H1 (cell line): ENCODE measurements at regions not wholly inside any gene's neighbourhood (a gene's known extent, or its start where the extent isn't known, plus 50 kb on each side); places are given as distances from the start of the nearest gene placed in this dataset.
A peak's percentile ranks its signal among the peaks of the same experiment; 100 is the strongest.

Experiments
- CTCF ChIA-PET: fragments of 300-600 bp; sonication (Branson Sonifier 250); formaldehyde crosslinking; loops from one replicate; lab custom pipeline; 2021; ENCODE audit not compliant: partially characterized antibody; lab: Charles Lee
- POLR2A ChIA-PET: fragments of 300-600 bp; sonication (Branson Sonifier 250); formaldehyde crosslinking; loops from one replicate; lab custom pipeline; 2021; ENCODE audit warnings: inconsistent platforms; ENCODE audit not compliant: partially characterized antibody; lab: Charles Lee
- DNase-seq, 2 experiments: peaks; one replicate each; pipeline versions ENCODE4 v3.0.0 to v3.0.0-alpha.2; 2010 to 2022; ENCODE audit warnings: low spot score in 2 of 2, low read depth in 1 of 2, mixed read lengths in 1 of 2
- FAIRE-seq: peaks from 2 replicates; lab custom pipeline; 2011; peaks lifted over from hg19 to GRCh38; lab: Jason Lieb, UNC
- H2AFZ ChIP-seq: 2 replicates; pipeline ENCODE4 v1.8.1; 2012; ENCODE audit warnings: low read length, inconsistent platforms
- H2AK5ac ChIP-seq: 2 replicates; pipeline ENCODE4 v1.6.1; 2013; ENCODE audit warnings: low read depth, low read length
- H2BK120ac ChIP-seq: replicated peaks from 2 replicates; pipeline ENCODE3; 2013; ENCODE audit warnings: low read depth, low read length, inconsistent platforms
- H2BK12ac ChIP-seq: 2 replicates; pipeline ENCODE4 v1.6.1; 2013; ENCODE audit warnings: low read depth, low read length
- H2BK15ac ChIP-seq: 2 replicates; pipeline ENCODE4 v1.6.1; 2013; ENCODE audit warnings: low read length
- H2BK20ac ChIP-seq: 2 replicates; pipeline ENCODE4 v1.6.1; 2013; ENCODE audit warnings: low read length
- H2BK5ac ChIP-seq: 2 replicates; pipeline ENCODE4 v1.6.1; 2013; ENCODE audit warnings: low read depth, low read length
- H3K14ac ChIP-seq: 2 replicates; pipeline ENCODE4 v1.6.1; 2013; ENCODE audit warnings: inconsistent platforms; ENCODE audit not compliant: insufficient read length
- H3K18ac ChIP-seq: 2 replicates; pipeline ENCODE4 v1.6.1; 2013; ENCODE audit warnings: low read length; ENCODE audit errors: extremely low read depth
- H3K23ac ChIP-seq: 2 replicates; pipeline ENCODE4 v1.6.1; 2013; ENCODE audit warnings: inconsistent platforms; ENCODE audit not compliant: insufficient read length
- H3K23me2 ChIP-seq: 2 replicates; pipeline ENCODE4 v1.6.1; 2013; ENCODE audit warnings: low read depth, low read length
- H3K27ac ChIP-seq: 2 replicates; pipeline ENCODE4 v1.6.1; 2011; ENCODE audit warnings: low read depth, low read length, inconsistent platforms
- H3K27me3 ChIP-seq, 4 experiments: replicated peaks in 1 of 4; 1 replicate in 1 of 4; 2 replicates in 3 of 4; pipeline versions ENCODE4 v1.6.1 to v1.8.1; 2011 to 2013; ENCODE audit warnings: low read length in 3 of 4, mild to moderate bottlenecking in 3 of 4, inconsistent platforms in 2 of 4, mixed read lengths in 2 of 4, moderate library complexity in 1 of 4; ENCODE audit not compliant: control insufficient read depth in 3 of 4, insufficient read depth in 3 of 4; ENCODE audit errors: extremely low read depth in 1 of 4
- H3K36me3 ChIP-seq, 4 experiments: 2 replicates each; pipeline versions ENCODE4 v1.6.1 to v1.8.1; 2011 to 2013; ENCODE audit warnings: mild to moderate bottlenecking in 4 of 4, low read length in 3 of 4, moderate library complexity in 2 of 4, control low read depth in 1 of 4, inconsistent platforms in 1 of 4; ENCODE audit not compliant: insufficient read depth in 4 of 4, control insufficient read depth in 2 of 4
- H3K4ac ChIP-seq: replicated peaks from 2 replicates; pipeline ENCODE3; 2013; ENCODE audit warnings: low read length, low read depth, mixed read lengths, inconsistent platforms; ENCODE audit not compliant: insufficient read length
- H3K4me1 ChIP-seq, 4 experiments: replicated peaks in 1 of 4; 1 replicate in 1 of 4; 2 replicates in 3 of 4; pipeline versions ENCODE4 v1.6.1 to v1.8.1; 2011 to 2013; ENCODE audit warnings: low read length in 3 of 4, inconsistent platforms in 2 of 4, mixed read lengths in 1 of 4; ENCODE audit not compliant: insufficient read depth in 4 of 4, control insufficient read depth in 3 of 4
- H3K4me2 ChIP-seq, 2 experiments: 2 replicates each; pipeline versions ENCODE4 v1.6.1 to v1.8.1; 2011 to 2013; ENCODE audit warnings: low read depth in 2 of 2, low read length in 2 of 2, control low read depth in 1 of 2, inconsistent platforms in 1 of 2, mild to moderate bottlenecking in 1 of 2; ENCODE audit not compliant: insufficient read depth in 1 of 2
- H3K4me3 ChIP-seq, 4 experiments: fragments of 200-600, 300-600 bp in 1 of 4; sonication (generic), shearing (Covaris generic), sonication (Bioruptor Twin) in 1 of 4; 2 replicates each; pipeline versions ENCODE4 v1.5.1 to v1.8.1; 2011 to 2016; ENCODE audit warnings: low read length in 4 of 4, low read depth in 3 of 4, control low read depth in 2 of 4, inconsistent platforms in 2 of 4, mild to moderate bottlenecking in 2 of 4, mixed read lengths in 1 of 4, moderate library complexity in 1 of 4; ENCODE audit not compliant: insufficient read depth in 2 of 4; ENCODE audit errors: extremely low read depth in 1 of 4
- H3K56ac ChIP-seq: replicated peaks from 2 replicates; pipeline ENCODE3; 2013; ENCODE audit warnings: low read depth, mild to moderate bottlenecking, mixed read lengths, low read length, inconsistent platforms; ENCODE audit not compliant: insufficient read length
- H3K79me1 ChIP-seq: 2 replicates; pipeline ENCODE4 v1.6.1; 2013; ENCODE audit warnings: low read depth, low read length, control low read depth
- H3K79me2 ChIP-seq, 2 experiments: 2 replicates each; pipeline versions ENCODE4 v1.6.1 to v1.8.1; 2012 to 2013; ENCODE audit warnings: low read length in 2 of 2, mild to moderate bottlenecking in 2 of 2, inconsistent platforms in 1 of 2; ENCODE audit not compliant: insufficient read depth in 2 of 2, control insufficient read depth in 1 of 2
- H3K9ac ChIP-seq, 4 experiments: replicated peaks in 1 of 4; 1 replicate in 1 of 4; 2 replicates in 3 of 4; pipeline versions ENCODE4 v1.6.1 to v1.8.1; 2011 to 2013; ENCODE audit warnings: low read depth in 3 of 4, low read length in 3 of 4, control low read depth in 2 of 4, mild to moderate bottlenecking in 2 of 4, moderate library complexity in 2 of 4, inconsistent platforms in 1 of 4; ENCODE audit errors: extremely low read depth in 1 of 4
- H3K9me3 ChIP-seq, 2 experiments: 2 replicates each; pipeline versions ENCODE4 v1.6.1 to v1.8.1; 2012 to 2013; ENCODE audit warnings: mild to moderate bottlenecking in 2 of 2, moderate library complexity in 2 of 2, control low read depth in 1 of 2, inconsistent platforms in 1 of 2, low read depth in 1 of 2, low read length in 1 of 2, mixed read lengths in 1 of 2; ENCODE audit not compliant: insufficient read depth in 2 of 2
- H4K20me1 ChIP-seq, 2 experiments: replicated peaks in 1 of 2; 2 replicates each; pipeline versions ENCODE3 to v1.8.1; 2011 to 2013; ENCODE audit warnings: inconsistent platforms in 2 of 2, low read length in 2 of 2, mild to moderate bottlenecking in 1 of 2; ENCODE audit not compliant: insufficient read depth in 2 of 2, control insufficient read depth in 1 of 2
- H4K5ac ChIP-seq: 2 replicates; pipeline ENCODE4 v1.6.1; 2013; ENCODE audit warnings: low read length, low read depth, mixed read lengths, inconsistent platforms; ENCODE audit not compliant: insufficient read length
- H4K8ac ChIP-seq: 2 replicates; pipeline ENCODE4 v1.8.0; 2013; ENCODE audit warnings: mild to moderate bottlenecking, moderate library complexity, low read length, inconsistent platforms; ENCODE audit not compliant: insufficient read depth; ENCODE audit errors: extremely low read depth
- H4K91ac ChIP-seq: replicated peaks from 2 replicates; pipeline ENCODE3; 2013; ENCODE audit warnings: low read length, mixed read lengths, inconsistent platforms; ENCODE audit not compliant: insufficient read length
- PHF8 ChIP-seq: fragments of 200-600 bp; sonication (generic); conservative IDR thresholded peaks from 2 replicates; pipeline ENCODE4 v1.7.1; 2012; ENCODE audit warnings: low read depth, mild to moderate bottlenecking, inconsistent platforms, low read length, moderate library complexity
- WGBS, 2 experiments: shearing (Covaris generic) in 1 of 2; methylation state at CpG; one replicate each; pipeline versions ENCODE4 v1.1.6 to v1.1.7; 2013 to 2015; ENCODE audit warnings: low lambda C conversion rate in 2 of 2, mixed read lengths in 2 of 2, inconsistent platforms in 1 of 2, low coverage in 1 of 2, missing lambda C conversion rate in 1 of 2; ENCODE audit not compliant: insufficient replicate concordance in 2 of 2, insufficient coverage in 1 of 2, insufficient read length in 1 of 2; ENCODE audit errors: extremely low coverage in 1 of 2, missing lambda C conversion rate in 1 of 2; 5-methylcytosine and 5-hydroxymethylcytosine counted together

- POLR2A ChIA-PET, result interaction anchor here (0.9 to 1.0 kb wide), 2 partner anchors 13 to 309 kb away, joined by 3 read pairs; partner anchors contain the start of gene IRF2BP2
- no peak overlapping the region for H2AK5ac ChIP-seq
- CTCF ChIA-PET, result interaction anchor here (0.6 to 1.0 kb wide), 4 partner anchors 9 to 322 kb away, joined by 3 to 4 read pairs (median 3); no protein-coding TSS in a partner anchor
- H2BK5ac ChIP-seq, result peak overlapping the region; percentile 8; the same call in 1 of the 2 replicates
- H4K20me1 ChIP-seq, result no peaks in the 10 kb centered on the region
- no peak overlapping the region for H3K9ac ChIP-seq
- H4K8ac ChIP-seq, result no peak overlapping the region; the same call in 1 of the 2 replicates
- peak overlapping the region; percentile 84 for H2BK20ac ChIP-seq
- peaks cover 0 to 15% (median 2%) of the 10 kb centered on the region in 4 experiments; a peak in 3 of 7 replicates for H3K4me1 ChIP-seq
- H4K91ac ChIP-seq, result peak overlapping the region; percentile 77
- DNase-seq (no peak), FAIRE-seq (no peak)
- no peak overlapping the region for H4K5ac ChIP-seq
- H3K36me3 ChIP-seq, result no peaks in the 10 kb centered on the region
- no peak overlapping the region for H3K14ac ChIP-seq
- H3K4ac ChIP-seq, result peak overlapping the region; percentile 6
- no peaks in the 10 kb centered on the region for H3K79me1 ChIP-seq
- H3K4me3 ChIP-seq, result no peak overlapping the region
- peak overlapping the region; percentile 23; the same call in 1 of the 2 replicates for H2BK12ac ChIP-seq
- no peaks in the 10 kb centered on the region for H3K23me2 ChIP-seq
- no peak overlapping the region for H3K4me2 ChIP-seq
- H3K27ac ChIP-seq, result no peak overlapping the region
- H3K27me3 ChIP-seq, result no peaks in the 10 kb centered on the region
- no peak overlapping the region for H2BK15ac ChIP-seq
- H3K23ac ChIP-seq, result no peak overlapping the region
- H2BK120ac ChIP-seq, result no peak overlapping the region
- H3K56ac ChIP-seq, result no peak overlapping the region
- H2AFZ ChIP-seq, result peak overlapping the region; percentile 81
- no peaks in the 10 kb centered on the region for H3K79me2 ChIP-seq
- whole genome bisulfite sequencing, 2 experiments, result 91% methylated on average over 15 of the region's 15 CpGs; no CpG with 5 or more reads in 1 of the 2 experiments
- H3K18ac ChIP-seq, result peak overlapping the region; percentile 81
- peaks cover 0 to 2% of the 10 kb centered on the region in 2 experiments; a peak in 1 of 4 replicates for H3K9me3 ChIP-seq
- no peak for TF ChIP-seq PHF8
These were observed 209.5 kb downstream of the TOMM20 start for GRCh38 chr1:234918961-234919761.
